Activated effector memory CD4-positive, alpha-beta T cell treated with anti-CD3 and anti-CD28 coated beads, Interleukin-2, amount 50 U/mL, for 16 hours (primary cell): ENCODE measurements at regions not wholly inside any gene's neighbourhood (a gene's known extent, or its start where the extent isn't known, plus 50 kb on each side); places are given as distances from the start of the nearest gene placed in this dataset.

Source experiments
- DNase-seq: peaks from one replicate; pipeline ENCODE4 v3.0.0-alpha.2; 2020

DNA sequence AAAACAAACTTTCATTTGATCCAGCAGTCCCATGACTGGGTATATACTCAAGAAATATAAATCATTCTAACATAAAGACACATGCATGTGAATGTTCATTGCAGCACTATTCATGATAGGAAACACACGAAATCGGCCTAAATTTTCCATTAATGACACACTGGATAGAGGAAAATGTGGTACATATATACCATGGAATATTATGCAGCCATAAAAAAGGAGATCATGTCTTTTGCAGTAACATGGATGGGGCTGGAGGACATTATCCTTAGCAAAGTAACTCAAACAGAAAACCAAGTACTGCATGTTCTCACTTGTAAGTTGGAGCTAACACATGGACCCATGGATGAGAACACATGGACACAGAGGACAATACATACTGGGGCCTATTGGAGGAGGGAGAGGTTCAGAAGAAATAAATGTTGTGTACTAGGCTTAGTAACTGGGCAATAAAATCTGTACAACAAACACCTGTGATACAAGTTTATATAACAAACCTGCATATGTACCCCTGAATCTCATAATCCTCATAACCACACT lies 283.6 kb downstream of the LMO7 start:
- DNase-seq: no peak

DNA sequence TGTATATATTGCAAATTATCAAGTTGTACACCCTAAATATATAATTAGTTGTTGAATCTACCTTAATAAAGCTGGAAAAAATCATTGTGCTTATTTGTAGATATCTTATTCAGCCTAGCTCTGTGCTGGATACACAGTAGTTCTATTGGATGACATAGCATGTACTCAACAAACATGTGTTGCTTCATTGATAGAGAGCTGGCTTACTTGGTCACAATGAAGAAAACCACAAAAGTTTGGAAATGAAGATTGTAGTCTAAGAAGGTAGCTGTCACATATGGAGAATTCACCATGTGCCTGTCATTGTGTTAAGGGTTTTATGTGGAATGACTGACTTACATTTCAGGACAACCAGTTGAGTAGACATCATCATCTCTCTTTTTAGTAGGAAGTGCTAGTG lies 278.9 kb downstream of the LMO7 start:
- no peak for DNase-seq

DNA sequence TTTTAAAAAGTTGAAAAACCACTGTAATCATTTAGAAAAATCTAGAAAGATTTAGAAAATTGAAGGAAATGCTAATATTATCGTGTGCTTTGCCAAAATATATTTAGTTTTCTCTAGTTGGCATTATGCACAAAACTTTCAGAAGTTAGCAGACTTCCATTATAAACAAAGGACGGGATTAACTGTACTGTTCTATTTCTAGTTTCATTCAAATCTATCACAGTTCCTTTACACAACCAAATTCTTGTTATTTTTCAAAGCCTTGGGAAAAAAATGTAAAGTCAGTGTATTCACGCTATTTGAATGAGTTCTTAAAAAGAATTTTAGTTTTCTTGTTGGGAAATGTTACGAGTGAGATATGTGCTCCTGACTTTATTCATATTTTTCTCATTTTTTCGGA lies 277.8 kb downstream of the LMO7 start:
- DNase-seq: no peak

DNA sequence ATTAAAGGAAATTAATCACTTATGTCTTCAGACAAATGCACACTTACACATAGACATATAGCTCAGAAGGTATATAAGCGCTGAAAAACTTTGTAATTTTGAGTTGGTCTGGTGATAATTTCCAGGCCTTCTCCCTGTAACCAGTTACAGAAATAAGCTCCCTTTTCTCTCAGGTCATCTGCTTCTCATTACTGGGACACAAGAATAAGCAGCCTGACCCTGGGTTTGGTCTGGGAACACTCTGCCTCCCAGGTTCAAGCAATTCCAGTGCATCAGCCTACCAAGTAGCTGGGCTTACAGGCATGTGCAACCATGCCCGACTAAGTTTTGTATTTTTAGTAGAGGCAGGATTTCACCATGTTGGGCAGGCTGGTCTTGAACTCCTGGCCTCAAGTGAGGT lies 274.5 kb downstream of the LMO7 start:
- DNase-seq: no peak
